ENCODE measurements at regions not wholly inside any gene's neighbourhood (a gene's known extent, or its start where the extent isn't known, plus 50 kb on each side); places are given as distances from the start of the nearest gene placed in this dataset.
A peak's percentile ranks its signal among the peaks of the same experiment; 100 is the strongest.

DNA sequence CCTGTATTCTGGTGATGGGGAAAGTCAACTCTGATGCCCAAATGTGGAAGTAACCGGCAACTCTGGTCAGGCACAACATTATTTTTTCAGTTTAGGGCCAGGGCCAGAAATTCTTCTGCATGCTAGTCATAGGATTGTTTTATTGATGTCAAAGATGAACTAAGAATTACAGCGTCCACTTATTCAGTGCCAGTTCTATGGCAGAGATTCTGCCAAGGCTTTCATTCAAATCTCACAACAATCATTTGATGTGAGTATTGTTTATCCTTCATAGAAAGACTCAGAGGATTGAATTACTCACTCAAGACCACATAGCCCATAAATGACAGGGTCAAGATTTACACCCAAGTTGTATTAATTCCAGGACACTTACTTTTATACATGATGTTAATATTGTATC lies 87.7 kb downstream of the TMPRSS5 start:
- intact Hi-C loops (cut with micrococcal nuclease) = no loop called here
- Mint-ChIP-seq H3K27ac (ENCODE audit: low read depth, unreplicated experiment) (peak overlapping the region; percentile 23), H3K9me3 (ENCODE audit: unreplicated experiment) (no peaks in the 10 kb centered on the region), H3K4me3 (ENCODE audit: unreplicated experiment) (no peak overlapping the region), H3K27me3 (ENCODE audit: insufficient read depth, unreplicated experiment) (no peaks in the 10 kb centered on the region), H3K4me1 (ENCODE audit: insufficient read depth, unreplicated experiment) (no peaks in the 10 kb centered on the region), H3K36me3 (ENCODE audit: insufficient read depth, unreplicated experiment) (peaks cover 6% of the 10 kb centered on the region)
- TF ChIP-seq, protein P1, sequence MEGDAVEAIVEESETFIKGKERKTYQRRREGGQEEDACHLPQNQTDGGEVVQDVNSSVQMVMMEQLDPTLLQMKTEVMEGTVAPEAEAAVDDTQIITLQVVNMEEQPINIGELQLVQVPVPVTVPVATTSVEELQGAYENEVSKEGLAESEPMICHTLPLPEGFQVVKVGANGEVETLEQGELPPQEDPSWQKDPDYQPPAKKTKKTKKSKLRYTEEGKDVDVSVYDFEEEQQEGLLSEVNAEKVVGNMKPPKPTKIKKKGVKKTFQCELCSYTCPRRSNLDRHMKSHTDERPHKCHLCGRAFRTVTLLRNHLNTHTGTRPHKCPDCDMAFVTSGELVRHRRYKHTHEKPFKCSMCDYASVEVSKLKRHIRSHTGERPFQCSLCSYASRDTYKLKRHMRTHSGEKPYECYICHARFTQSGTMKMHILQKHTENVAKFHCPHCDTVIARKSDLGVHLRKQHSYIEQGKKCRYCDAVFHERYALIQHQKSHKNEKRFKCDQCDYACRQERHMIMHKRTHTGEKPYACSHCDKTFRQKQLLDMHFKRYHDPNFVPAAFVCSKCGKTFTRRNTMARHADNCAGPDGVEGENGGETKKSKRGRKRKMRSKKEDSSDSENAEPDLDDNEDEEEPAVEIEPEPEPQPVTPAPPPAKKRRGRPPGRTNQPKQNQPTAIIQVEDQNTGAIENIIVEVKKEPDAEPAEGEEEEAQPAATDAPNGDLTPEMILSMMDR (IDR thresholded peaks at IDR 0.05; ENCODE audit: unreplicated experiment) = no peak
- DNase-seq (ENCODE audit: unreplicated experiment) = peak; percentile 38
- no TSS peak for BruUV-seq (replicated peaks)
- ChIA-PET CTCF (no interaction called here), POLR2A (no interaction called here)

DNA sequence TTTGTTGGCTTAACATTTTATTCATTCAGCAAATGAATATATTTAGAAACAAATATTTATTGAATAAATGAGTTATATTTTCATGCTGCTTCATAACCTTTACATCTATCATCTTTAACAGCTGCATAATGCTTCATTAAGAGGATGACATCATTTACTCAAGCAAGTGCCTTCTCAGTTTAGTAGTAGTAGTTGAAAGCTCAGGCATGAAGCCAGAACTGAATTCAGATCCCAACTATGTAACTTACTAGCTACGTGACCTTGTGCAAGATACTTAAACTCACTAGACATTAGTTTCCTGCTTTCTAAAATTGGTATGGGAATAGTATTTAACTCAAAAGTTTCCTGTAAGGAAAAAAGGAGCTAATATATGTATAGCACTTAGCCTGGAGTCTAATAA lies 90.3 kb downstream of the TMPRSS5 start:
- CTCF ChIA-PET = interaction anchor here (0.6 to 0.7 kb wide), 4 partner anchors 15 to 1781 kb away, joined by 3 to 6 read pairs (median 4); no protein-coding TSS in a partner anchor
- POLR2A ChIA-PET = no interaction called here
- no TSS peak for BruUV-seq (replicated peaks)
- intact Hi-C loops (cut with micrococcal nuclease) = no loop called here
- Mint-ChIP-seq H3K4me1 (ENCODE audit: insufficient read depth, unreplicated experiment) (no peaks in the 10 kb centered on the region), H3K4me3 (ENCODE audit: unreplicated experiment) (no peak overlapping the region), H3K27me3 (ENCODE audit: insufficient read depth, unreplicated experiment) (no peaks in the 10 kb centered on the region), H3K27ac (ENCODE audit: low read depth, unreplicated experiment) (no peak overlapping the region), H3K9me3 (ENCODE audit: unreplicated experiment) (no peaks in the 10 kb centered on the region), H3K36me3 (ENCODE audit: insufficient read depth, unreplicated experiment) (peaks cover 6% of the 10 kb centered on the region)
- TF ChIP-seq, protein P1 (IDR thresholded peaks at IDR 0.05; ENCODE audit: unreplicated experiment) = no peak
- no peak for DNase-seq (ENCODE audit: unreplicated experiment)

DNA sequence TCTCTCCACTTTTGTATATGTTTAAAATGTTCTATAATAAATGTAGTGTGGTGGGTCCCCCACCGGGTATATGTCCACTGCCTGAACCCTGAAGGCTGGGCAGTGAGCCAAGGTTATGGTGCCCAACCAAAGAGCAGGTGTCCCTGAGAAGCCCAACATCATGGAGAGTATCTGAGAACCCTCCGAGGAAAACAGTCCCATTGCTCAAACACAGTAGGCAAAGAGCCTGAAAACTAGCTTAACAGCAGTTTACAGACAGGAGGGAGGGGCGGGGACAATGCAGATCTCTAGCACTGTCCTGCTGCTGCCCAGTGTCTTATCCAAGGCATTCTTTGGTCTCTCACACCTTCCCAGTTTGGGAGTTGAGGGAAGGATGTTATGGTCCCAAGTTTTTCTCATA lies 91.0 kb downstream of the TMPRSS5 start:
- no peaks in the 10 kb centered on the region for H3K9me3 Mint-ChIP-seq (ENCODE audit: unreplicated experiment)
- peaks cover 6% of the 10 kb centered on the region for H3K36me3 Mint-ChIP-seq (ENCODE audit: insufficient read depth, unreplicated experiment)
- no TSS peak for BruUV-seq (replicated peaks)
- TF ChIP-seq, protein P1 (IDR thresholded peaks at IDR 0.05; ENCODE audit: unreplicated experiment) = no peak
- CTCF ChIA-PET = no interaction called here
- no peak overlapping the region for H3K4me3 Mint-ChIP-seq (ENCODE audit: unreplicated experiment)
- no peaks in the 10 kb centered on the region for H3K4me1 Mint-ChIP-seq (ENCODE audit: insufficient read depth, unreplicated experiment)
- H3K27ac Mint-ChIP-seq (ENCODE audit: low read depth, unreplicated experiment) = no peak overlapping the region
- no peak for DNase-seq (ENCODE audit: unreplicated experiment)
- intact Hi-C loops (cut with micrococcal nuclease) = no loop called here
- no peaks in the 10 kb centered on the region for H3K27me3 Mint-ChIP-seq (ENCODE audit: insufficient read depth, unreplicated experiment)
- POLR2A ChIA-PET = no interaction called here

DNA sequence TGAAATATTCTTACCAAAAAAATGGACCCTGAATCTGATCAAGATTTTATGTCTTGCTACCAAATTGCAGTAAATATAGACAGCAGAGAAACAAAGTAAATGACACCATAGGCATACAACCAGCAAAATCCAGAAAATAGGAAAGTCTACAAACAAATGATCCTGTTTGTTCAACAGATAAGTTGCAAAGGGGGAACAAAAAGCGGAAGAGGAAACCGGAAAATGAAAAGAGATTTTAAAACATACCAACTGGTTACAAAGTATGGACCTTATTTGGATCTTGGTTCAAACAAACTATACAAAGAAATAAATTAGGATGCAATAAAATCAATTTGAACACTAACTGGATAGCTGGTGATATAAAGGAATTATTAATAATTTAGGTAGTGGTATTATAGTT lies 92.0 kb downstream of the TMPRSS5 start:
- Mint-ChIP-seq H3K4me1 (ENCODE audit: insufficient read depth, unreplicated experiment) (no peaks in the 10 kb centered on the region), H3K27me3 (ENCODE audit: insufficient read depth, unreplicated experiment) (no peaks in the 10 kb centered on the region), H3K4me3 (ENCODE audit: unreplicated experiment) (no peak overlapping the region), H3K36me3 (ENCODE audit: insufficient read depth, unreplicated experiment) (peaks cover 6% of the 10 kb centered on the region), H3K9me3 (ENCODE audit: unreplicated experiment) (no peaks in the 10 kb centered on the region), H3K27ac (ENCODE audit: low read depth, unreplicated experiment) (no peak overlapping the region)
- TF ChIP-seq, protein P1 (IDR thresholded peaks at IDR 0.05; ENCODE audit: unreplicated experiment) = no peak
- CTCF ChIA-PET = interaction anchor here (0.5 to 1.1 kb wide), 3 partner anchors 15 to 308 kb away, joined by 3 to 6 read pairs (median 4); no protein-coding TSS in a partner anchor
- no peak for DNase-seq (ENCODE audit: unreplicated experiment)
- POLR2A ChIA-PET = no interaction called here
- intact Hi-C loops (cut with micrococcal nuclease) = no loop called here
- no TSS peak for BruUV-seq (replicated peaks)
